Left lung (tissue), 4 donors: ENCODE measurements at regions not wholly inside any gene's neighbourhood (a gene's known extent, or its start where the extent isn't known, plus 50 kb on each side); places are given as distances from the start of the nearest gene placed in this dataset.

Experiments
- ATAC-seq: fragments of 200-7000 bp; cut with Tn5 transposase; one replicate; pipeline ENCODE4 v1.9.1; 2020; ENCODE audit warnings: moderate library complexity
- DNase-seq, 4 donors: peaks; one replicate each; pipeline ENCODE4 v3.0.0-alpha.2; 2013 to 2020
- H3K27ac ChIP-seq, 2 donors: fragments of 200-600 bp; sonication (generic) in 1 of 2; one replicate each; pipeline versions ENCODE4 v1.5.0 to v1.8.0; 2020 to 2021
- H3K27me3 ChIP-seq, 2 donors: fragments of 200-600 bp; sonication (generic) in 1 of 2; one replicate each; pipeline versions ENCODE4 v1.5.0 to v1.8.0; 2020 to 2021
- H3K36me3 ChIP-seq, 2 donors: fragments of 200-600 bp; sonication (generic) in 1 of 2; one replicate each; pipeline versions ENCODE4 v1.5.0 to v1.8.0; 2020 to 2021
- H3K4me1 ChIP-seq, 2 donors: fragments of 200-600 bp; one replicate each; pipeline ENCODE4 v1.8.0; 2021
- H3K4me3 ChIP-seq, 2 donors: fragments of 200-600 bp; sonication (generic) in 1 of 2; one replicate each; pipeline versions ENCODE4 v1.5.0 to v1.8.0; 2020 to 2021; ENCODE audit warnings: mild to moderate bottlenecking in 1 of 2
- H3K9me3 ChIP-seq, 2 donors: fragments of 200-600 bp; sonication (generic) in 1 of 2; one replicate each; pipeline versions ENCODE4 v1.5.0 to v1.8.0; 2020 to 2021
- intact Hi-C, 2 donors: fragments of 100-400 bp; cut with DNase I; formaldehyde crosslinking; loops; one replicate each; pipeline versions ENCODE4 v1.11.2 to v1.14.2; 2022
- TF ChIP-seq, protein P1 (sequence below), 2 donors: fragments of 200-600 bp; sonication (generic) in 1 of 2; IDR thresholded peaks; one replicate each; pipeline versions ENCODE4 v1.5.0 to v1.8.0; 2021; ENCODE audit warnings: antibody characterized with exemption in 2 of 2
- donor health status: DM: no; HTN: yes; CAD: no.
- donor health status: DM: no; HTN: no; CAD: no.

DNA sequence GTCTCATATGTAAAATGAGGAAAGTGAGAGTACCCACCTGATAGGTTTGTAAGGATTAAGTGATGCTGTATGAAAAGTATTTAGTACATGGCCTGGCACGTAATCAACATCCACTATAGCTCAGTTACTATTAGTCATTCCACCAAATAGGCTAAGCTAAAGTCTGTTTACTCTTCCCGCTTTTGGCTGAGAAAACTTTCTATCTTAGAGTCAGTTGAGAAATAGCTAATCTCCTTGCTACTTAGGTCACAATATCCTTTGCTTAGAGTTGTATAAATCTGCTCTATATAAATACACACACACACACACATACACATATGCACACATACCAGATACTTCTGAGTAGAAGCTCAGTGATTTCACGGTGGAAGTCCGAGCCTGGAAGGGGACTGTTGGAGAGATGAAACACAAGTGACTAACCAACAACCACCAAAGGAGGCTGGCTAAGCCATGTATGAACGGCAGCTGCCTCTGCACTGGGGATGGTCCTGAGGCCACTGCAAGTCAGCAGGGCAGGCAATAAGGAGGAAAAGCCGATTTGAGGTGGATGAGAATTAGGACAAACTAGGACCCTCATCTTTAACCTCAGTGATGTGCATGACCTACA lies 104.6 kb upstream of the EPHA4 start:
- TF ChIP-seq, protein P1, sequence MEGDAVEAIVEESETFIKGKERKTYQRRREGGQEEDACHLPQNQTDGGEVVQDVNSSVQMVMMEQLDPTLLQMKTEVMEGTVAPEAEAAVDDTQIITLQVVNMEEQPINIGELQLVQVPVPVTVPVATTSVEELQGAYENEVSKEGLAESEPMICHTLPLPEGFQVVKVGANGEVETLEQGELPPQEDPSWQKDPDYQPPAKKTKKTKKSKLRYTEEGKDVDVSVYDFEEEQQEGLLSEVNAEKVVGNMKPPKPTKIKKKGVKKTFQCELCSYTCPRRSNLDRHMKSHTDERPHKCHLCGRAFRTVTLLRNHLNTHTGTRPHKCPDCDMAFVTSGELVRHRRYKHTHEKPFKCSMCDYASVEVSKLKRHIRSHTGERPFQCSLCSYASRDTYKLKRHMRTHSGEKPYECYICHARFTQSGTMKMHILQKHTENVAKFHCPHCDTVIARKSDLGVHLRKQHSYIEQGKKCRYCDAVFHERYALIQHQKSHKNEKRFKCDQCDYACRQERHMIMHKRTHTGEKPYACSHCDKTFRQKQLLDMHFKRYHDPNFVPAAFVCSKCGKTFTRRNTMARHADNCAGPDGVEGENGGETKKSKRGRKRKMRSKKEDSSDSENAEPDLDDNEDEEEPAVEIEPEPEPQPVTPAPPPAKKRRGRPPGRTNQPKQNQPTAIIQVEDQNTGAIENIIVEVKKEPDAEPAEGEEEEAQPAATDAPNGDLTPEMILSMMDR (IDR thresholded peaks at IDR 0.05) = no peak
- no peak overlapping the region for H3K4me3 ChIP-seq
- intact Hi-C loops = no loop called here
- no peaks in the 10 kb centered on the region for H3K36me3 ChIP-seq
- no peaks in the 10 kb centered on the region for H3K9me3 ChIP-seq
- DNase-seq = no peak
- ATAC-seq = no peak
- no peak overlapping the region for H3K27ac ChIP-seq
- H3K27me3 ChIP-seq = no peaks in the 10 kb centered on the region
- H3K4me1 ChIP-seq = no peaks in the 10 kb centered on the region

DNA sequence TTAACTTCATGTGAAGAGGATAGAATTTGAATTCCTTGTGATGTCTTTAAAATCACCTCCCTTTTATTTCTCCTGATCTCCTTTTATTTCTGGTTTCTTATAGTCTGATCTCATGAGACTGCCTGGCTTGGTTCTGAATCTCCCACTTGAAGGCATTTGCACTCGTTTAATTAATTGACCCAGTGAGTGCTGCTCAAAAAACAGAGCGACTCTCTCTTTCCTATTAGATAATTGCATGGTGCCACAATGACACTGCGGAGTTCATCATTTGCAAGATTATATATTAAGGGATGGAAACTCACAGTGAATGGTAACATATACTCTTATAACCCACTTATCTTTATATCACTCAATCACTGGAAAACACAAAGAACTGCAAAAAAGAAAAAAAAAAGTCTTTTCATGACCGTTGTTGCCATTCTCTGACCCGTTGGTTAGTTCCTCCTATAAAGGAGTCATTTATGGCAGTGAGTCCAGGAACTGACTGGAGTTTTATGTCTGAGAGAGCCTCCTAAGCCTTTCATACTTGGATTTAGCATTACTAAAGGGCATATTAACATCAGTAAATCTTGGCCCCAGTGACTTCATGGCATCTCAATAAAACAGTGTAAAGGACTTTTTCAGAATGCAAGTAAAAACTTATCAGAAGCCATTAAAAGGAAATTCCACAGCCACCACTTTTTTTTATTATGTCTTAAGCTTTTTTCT lies 103.3 kb upstream of the EPHA4 start:
- no peak for DNase-seq
- H3K36me3 ChIP-seq = no peaks in the 10 kb centered on the region
- no peaks in the 10 kb centered on the region for H3K9me3 ChIP-seq
- H3K4me1 ChIP-seq = no peaks in the 10 kb centered on the region
- H3K4me3 ChIP-seq = no peak overlapping the region
- intact Hi-C loops = no loop called here
- no peaks in the 10 kb centered on the region for H3K27me3 ChIP-seq
- H3K27ac ChIP-seq = no peak overlapping the region
- no peak for ATAC-seq
- TF ChIP-seq, protein P1 (IDR thresholded peaks at IDR 0.05) = no peak

DNA sequence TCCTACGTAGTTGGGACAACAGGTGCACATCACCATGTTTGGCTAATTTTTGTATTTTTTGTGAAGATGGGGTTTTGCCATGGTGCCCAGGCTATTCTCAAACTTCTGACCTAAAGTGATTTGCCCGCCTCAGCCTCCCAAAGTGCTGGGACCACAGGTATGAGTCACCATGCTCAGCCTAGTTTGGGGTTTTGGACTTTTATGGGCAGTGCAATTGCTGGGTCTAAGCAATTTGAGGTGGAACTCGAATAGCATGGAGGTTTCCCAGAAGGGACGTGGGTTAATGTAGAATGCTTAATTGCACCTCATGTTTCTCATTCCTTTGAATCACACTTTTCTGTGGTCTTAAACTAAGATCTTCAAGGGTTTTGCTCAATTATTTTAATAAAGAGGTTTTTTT lies 102.3 kb upstream of the EPHA4 start:
- ATAC-seq (no peak), DNase-seq (no peak)
- Histone ChIP-seq H3K27me3 (no peaks in the 10 kb centered on the region), H3K4me1 (no peaks in the 10 kb centered on the region), H3K9me3 (no peaks in the 10 kb centered on the region), H3K36me3 (no peaks in the 10 kb centered on the region), H3K4me3 (no peak overlapping the region), H3K27ac (no peak overlapping the region)
- TF ChIP-seq, protein P1 (IDR thresholded peaks at IDR 0.05) = no peak
- intact Hi-C loops = no loop called here

DNA sequence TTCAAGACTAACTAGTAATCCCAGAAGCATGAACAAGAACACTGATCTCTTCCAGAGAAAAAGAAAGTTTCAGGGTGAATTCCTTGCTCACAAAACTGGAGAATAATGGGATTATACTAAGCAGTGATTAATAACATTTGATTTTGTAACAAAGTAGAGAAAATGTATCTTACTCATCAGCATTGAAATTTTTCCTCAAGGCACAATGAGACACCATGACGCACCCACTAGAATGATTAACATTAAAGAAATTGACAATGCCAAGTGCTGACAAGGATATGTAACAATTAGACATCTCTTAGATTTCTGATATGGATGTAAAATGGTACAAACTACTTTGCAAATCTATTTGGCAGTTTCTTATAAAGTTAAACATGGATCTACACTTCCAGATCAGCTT lies 101.1 kb upstream of the EPHA4 start:
- H3K27me3 ChIP-seq = no peaks in the 10 kb centered on the region
- TF ChIP-seq, protein P1 (IDR thresholded peaks at IDR 0.05) = no peak
- no peak overlapping the region for H3K27ac ChIP-seq
- intact Hi-C loops = no loop called here
- no peak overlapping the region for H3K4me3 ChIP-seq
- ATAC-seq = no peak
- H3K9me3 ChIP-seq = peaks cover 0 to 2% of the 10 kb centered on the region in 2 donors
- H3K4me1 ChIP-seq = no peaks in the 10 kb centered on the region
- no peak for DNase-seq
- H3K36me3 ChIP-seq = no peaks in the 10 kb centered on the region

DNA sequence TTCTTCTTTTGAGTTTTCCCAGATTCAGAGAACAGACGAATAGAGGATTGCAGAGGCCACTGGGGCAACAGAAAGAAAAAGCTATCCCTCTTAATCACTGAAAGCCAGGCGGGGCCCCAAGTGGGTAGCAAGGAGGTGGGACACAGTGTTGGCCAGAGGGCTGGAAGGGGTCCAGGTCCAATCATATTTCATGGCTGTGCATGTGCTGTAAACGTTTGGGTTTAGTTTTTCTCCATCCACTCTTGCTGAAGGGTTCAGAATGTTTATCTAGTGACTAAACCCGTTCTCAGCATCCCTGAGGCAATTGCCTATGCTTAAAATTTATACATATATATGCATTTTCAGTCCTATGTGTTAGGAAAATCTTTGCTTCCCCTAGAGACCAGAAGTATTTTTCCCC lies 99.4 kb upstream of the EPHA4 start:
- Histone ChIP-seq H3K27me3 (no peaks in the 10 kb centered on the region), H3K4me1 (no peaks in the 10 kb centered on the region), H3K4me3 (no peak overlapping the region), H3K27ac (no peak overlapping the region), H3K36me3 (no peaks in the 10 kb centered on the region), H3K9me3 (peaks cover 0 to 7% of the 10 kb centered on the region in 2 donors)
- intact Hi-C loops = no loop called here
- DNase-seq (no peak), ATAC-seq (no peak)
- TF ChIP-seq, protein P1 (IDR thresholded peaks at IDR 0.05) = no peak
